ENCODE measurements at regions not wholly inside any gene's neighbourhood (a gene's known extent, or its start where the extent isn't known, plus 50 kb on each side); places are given as distances from the start of the nearest gene placed in this dataset.

DNA sequence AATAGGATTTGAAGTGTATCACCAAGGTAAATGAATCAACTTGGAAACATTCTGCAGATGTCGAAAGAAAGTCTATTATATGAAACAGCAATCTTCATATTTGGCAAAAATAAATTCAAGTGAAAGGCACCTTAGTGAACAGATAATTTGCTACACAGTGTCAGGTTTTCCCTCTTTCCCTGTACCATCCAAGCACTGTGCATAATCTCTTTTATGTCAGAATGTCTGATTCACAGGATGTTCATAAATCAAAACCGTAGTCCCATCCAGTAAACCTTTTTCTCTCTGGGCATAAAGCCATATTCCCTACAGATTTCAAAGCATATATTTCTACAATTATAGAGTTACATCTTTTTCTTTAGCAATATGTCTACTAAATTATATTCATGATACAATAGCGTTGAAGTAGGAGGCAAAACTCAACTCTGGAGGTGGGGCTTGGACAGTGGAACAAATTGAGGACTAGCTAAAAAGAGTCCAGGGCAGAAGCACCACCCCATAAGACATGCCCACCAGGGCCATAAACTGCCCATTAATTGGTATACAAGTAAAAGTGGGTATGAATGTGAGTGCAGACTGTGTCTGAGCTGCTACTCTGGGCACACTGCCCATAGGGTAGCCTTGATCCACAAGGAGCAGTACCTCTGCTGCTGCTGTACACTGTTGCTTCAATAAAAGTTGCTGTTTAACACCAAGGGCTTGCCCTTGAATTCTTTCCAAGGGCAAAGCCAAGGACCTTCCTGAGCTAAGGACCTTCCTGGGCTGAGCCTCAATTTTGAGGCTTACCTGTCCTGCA is 72.1 kb upstream of the MYCBP2 start:
- no peak overlapping the region for H3K27ac ChIP-seq (ENCODE audit: low read length)
- no peaks in the 10 kb centered on the region for H4K20me1 ChIP-seq (ENCODE audit: low read length)
- ATAC-seq (peak; percentile 86), DNase-seq (peak; percentile 24)
- no peaks in the 10 kb centered on the region; the same call in 1 of the 2 replicates for H3K4me1 ChIP-seq (ENCODE audit: insufficient read depth, low read length)
- TF ChIP-seq EZH2 (IDR thresholded peaks at IDR 0.05; ENCODE audit: low read length, unreplicated experiment) (no peak), EZH2phosphoT487 (IDR thresholded peaks at IDR 0.05; ENCODE audit: borderline replicate concordance, low read length) (no peak)
- TF ChIP-seq, protein P1, sequence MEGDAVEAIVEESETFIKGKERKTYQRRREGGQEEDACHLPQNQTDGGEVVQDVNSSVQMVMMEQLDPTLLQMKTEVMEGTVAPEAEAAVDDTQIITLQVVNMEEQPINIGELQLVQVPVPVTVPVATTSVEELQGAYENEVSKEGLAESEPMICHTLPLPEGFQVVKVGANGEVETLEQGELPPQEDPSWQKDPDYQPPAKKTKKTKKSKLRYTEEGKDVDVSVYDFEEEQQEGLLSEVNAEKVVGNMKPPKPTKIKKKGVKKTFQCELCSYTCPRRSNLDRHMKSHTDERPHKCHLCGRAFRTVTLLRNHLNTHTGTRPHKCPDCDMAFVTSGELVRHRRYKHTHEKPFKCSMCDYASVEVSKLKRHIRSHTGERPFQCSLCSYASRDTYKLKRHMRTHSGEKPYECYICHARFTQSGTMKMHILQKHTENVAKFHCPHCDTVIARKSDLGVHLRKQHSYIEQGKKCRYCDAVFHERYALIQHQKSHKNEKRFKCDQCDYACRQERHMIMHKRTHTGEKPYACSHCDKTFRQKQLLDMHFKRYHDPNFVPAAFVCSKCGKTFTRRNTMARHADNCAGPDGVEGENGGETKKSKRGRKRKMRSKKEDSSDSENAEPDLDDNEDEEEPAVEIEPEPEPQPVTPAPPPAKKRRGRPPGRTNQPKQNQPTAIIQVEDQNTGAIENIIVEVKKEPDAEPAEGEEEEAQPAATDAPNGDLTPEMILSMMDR (conservative IDR thresholded peaks at IDR 0.05; ENCODE audit: low read depth, low read length) = no peak
- intact Hi-C loops (cut with micrococcal nuclease) = no loop called here
- no peak overlapping the region for H2AFZ ChIP-seq (ENCODE audit: low read length)
- no peaks in the 10 kb centered on the region for H3K9me2 ChIP-seq (replicated peaks; ENCODE audit: low read length)
- ChIA-PET CTCF (no interaction called here), POLR2A (ENCODE audit: unreplicated experiment) (interaction anchor here (0.6 kb wide), 1 partner anchor 68 kb away, joined by 3 read pairs; no protein-coding TSS in a partner anchor)
- H3K4me3 ChIP-seq (ENCODE audit: low read length) = no peak overlapping the region
- no peaks in the 10 kb centered on the region for H3F3A ChIP-seq (ENCODE audit: low read length, unreplicated experiment)
- H3K9me3 ChIP-seq (ENCODE audit: low read length) = no peaks in the 10 kb centered on the region
- no peaks in the 10 kb centered on the region for H3K36me3 ChIP-seq (ENCODE audit: low read depth, low read length)
- H3K27me3 ChIP-seq (ENCODE audit: low read length) = no peaks in the 10 kb centered on the region
- H3K4me2 ChIP-seq (ENCODE audit: low read length) = no peak overlapping the region
- H3K9ac ChIP-seq (ENCODE audit: low read length) = no peak overlapping the region
- H3K79me2 ChIP-seq (ENCODE audit: low read length) = no peaks in the 10 kb centered on the region
- BruUV-seq (replicated peaks) = no TSS peak

DNA sequence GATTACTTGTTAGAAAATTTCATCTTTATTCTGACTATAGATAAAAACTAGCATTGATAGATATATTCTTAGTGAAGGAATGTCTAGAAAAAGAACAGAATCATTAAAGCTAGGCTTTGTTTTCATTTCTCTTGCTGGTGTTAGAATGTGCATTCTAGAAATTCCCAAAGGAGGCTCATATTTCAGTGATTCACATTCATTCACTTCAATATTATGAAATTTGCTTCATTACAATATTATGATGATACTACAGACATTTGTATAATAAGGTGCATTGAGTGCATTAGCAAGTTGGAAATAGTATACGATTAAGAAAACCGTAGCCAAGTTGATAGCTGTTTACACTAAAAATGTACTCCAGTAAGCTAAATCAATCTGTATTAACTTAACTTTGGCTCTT is 70.7 kb upstream of the MYCBP2 start:
- no peaks in the 10 kb centered on the region for H3K9me3 ChIP-seq (ENCODE audit: low read length)
- no peak overlapping the region for H3K27ac ChIP-seq (ENCODE audit: low read length)
- H3K4me3 ChIP-seq (ENCODE audit: low read length) = no peak overlapping the region
- no peaks in the 10 kb centered on the region for H3F3A ChIP-seq (ENCODE audit: low read length, unreplicated experiment)
- ChIA-PET CTCF (no interaction called here), POLR2A (ENCODE audit: unreplicated experiment) (no interaction called here)
- H4K20me1 ChIP-seq (ENCODE audit: low read length) = no peaks in the 10 kb centered on the region
- H3K36me3 ChIP-seq (ENCODE audit: low read depth, low read length) = no peaks in the 10 kb centered on the region
- no peaks in the 10 kb centered on the region for H3K9me2 ChIP-seq (replicated peaks; ENCODE audit: low read length)
- ATAC-seq (no peak), DNase-seq (no peak)
- BruUV-seq (replicated peaks) = no TSS peak
- intact Hi-C loops (cut with micrococcal nuclease) = no loop called here
- H3K9ac ChIP-seq (ENCODE audit: low read length) = no peak overlapping the region
- H3K27me3 ChIP-seq (ENCODE audit: low read length) = no peaks in the 10 kb centered on the region
- TF ChIP-seq EZH2phosphoT487 (IDR thresholded peaks at IDR 0.05; ENCODE audit: borderline replicate concordance, low read length) = no peak
- no peaks in the 10 kb centered on the region for H3K79me2 ChIP-seq (ENCODE audit: low read length)
- no peak overlapping the region for H2AFZ ChIP-seq (ENCODE audit: low read length)
- H3K4me2 ChIP-seq (ENCODE audit: low read length) = no peak overlapping the region
- no peaks in the 10 kb centered on the region; the same call in 1 of the 2 replicates for H3K4me1 ChIP-seq (ENCODE audit: insufficient read depth, low read length)

DNA sequence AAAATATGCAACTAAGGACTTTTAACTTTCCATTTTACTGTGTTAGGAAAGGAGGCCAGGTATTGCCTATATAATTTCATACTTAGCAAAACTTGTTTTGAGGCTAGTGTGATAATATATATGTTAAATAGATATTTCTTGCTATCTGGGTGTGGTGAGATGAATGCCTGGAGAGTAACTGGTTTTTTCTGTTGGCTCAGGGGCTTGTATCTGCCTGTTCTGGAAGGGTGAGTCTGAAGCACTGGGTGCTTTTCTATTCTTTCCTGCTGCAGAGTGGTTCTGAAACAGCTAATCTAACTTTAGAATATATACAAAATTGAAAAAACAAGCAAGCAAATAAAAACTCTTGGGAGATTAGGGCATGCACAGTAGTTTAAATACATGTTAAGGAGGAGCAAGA is 64.6 kb upstream of the MYCBP2 start:
- ATAC-seq (no peak), DNase-seq (no peak)
- Histone ChIP-seq H3K27me3 (ENCODE audit: low read length) (no peaks in the 10 kb centered on the region), H3K4me2 (ENCODE audit: low read length) (no peak overlapping the region), H3K9ac (ENCODE audit: low read length) (no peak overlapping the region), H3K9me3 (ENCODE audit: low read length) (no peaks in the 10 kb centered on the region), H2AFZ (ENCODE audit: low read length) (no peak overlapping the region), H3K9me2 (replicated peaks; ENCODE audit: low read length) (no peaks in the 10 kb centered on the region), H3F3A (ENCODE audit: low read length, unreplicated experiment) (no peaks in the 10 kb centered on the region), H3K27ac (ENCODE audit: low read length) (no peak overlapping the region), H4K20me1 (ENCODE audit: low read length) (no peaks in the 10 kb centered on the region), H3K79me2 (ENCODE audit: low read length) (no peaks in the 10 kb centered on the region), H3K4me3 (ENCODE audit: low read length) (no peak overlapping the region), H3K36me3 (ENCODE audit: low read depth, low read length) (no peaks in the 10 kb centered on the region), H3K4me1 (ENCODE audit: insufficient read depth, low read length) (peaks cover 14% of the 10 kb centered on the region; the same call in 1 of the 2 replicates)
- CTCF ChIA-PET = no interaction called here
- intact Hi-C loops (cut with micrococcal nuclease) = no loop called here
- POLR2A ChIA-PET (ENCODE audit: unreplicated experiment) = no interaction called here
- BruUV-seq (replicated peaks) = no TSS peak
- no peak for TF ChIP-seq EZH2phosphoT487 (IDR thresholded peaks at IDR 0.05; ENCODE audit: borderline replicate concordance, low read length)
- TF ChIP-seq EZH2 (IDR thresholded peaks at IDR 0.05; ENCODE audit: low read length, unreplicated experiment) = no peak
- TF ChIP-seq, protein P1 (conservative IDR thresholded peaks at IDR 0.05; ENCODE audit: low read depth, low read length) = no peak

All from PC-3 (cell line).